ENCODE measurements at regions not wholly inside any gene's neighbourhood (a gene's known extent, or its start where the extent isn't known, plus 50 kb on each side); places are given as distances from the start of the nearest gene placed in this dataset.

DNA sequence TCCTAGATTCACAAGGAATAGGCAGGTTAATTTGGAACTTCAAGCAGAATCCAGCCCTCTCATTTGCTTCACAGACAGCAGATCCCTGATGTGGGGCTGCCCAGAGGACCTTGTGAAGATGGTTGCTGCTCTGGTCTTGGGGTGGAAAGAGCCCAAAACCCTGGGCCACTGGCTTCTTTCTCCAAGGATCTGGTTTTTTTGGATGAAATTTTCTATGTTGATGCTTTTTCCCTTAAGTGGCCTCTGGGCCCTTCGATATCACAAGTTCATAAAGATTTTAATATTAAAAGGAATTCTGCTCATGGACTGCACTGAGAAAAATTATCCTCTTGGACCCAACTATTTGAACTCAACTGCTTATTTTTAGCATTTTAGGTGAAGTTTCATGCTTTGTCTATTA lies 421.1 kb downstream of the KLF5 start:
- TF ChIP-seq, protein P1, sequence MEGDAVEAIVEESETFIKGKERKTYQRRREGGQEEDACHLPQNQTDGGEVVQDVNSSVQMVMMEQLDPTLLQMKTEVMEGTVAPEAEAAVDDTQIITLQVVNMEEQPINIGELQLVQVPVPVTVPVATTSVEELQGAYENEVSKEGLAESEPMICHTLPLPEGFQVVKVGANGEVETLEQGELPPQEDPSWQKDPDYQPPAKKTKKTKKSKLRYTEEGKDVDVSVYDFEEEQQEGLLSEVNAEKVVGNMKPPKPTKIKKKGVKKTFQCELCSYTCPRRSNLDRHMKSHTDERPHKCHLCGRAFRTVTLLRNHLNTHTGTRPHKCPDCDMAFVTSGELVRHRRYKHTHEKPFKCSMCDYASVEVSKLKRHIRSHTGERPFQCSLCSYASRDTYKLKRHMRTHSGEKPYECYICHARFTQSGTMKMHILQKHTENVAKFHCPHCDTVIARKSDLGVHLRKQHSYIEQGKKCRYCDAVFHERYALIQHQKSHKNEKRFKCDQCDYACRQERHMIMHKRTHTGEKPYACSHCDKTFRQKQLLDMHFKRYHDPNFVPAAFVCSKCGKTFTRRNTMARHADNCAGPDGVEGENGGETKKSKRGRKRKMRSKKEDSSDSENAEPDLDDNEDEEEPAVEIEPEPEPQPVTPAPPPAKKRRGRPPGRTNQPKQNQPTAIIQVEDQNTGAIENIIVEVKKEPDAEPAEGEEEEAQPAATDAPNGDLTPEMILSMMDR (IDR thresholded peaks at IDR 0.05; ENCODE audit: insufficient read depth, low read depth, low read length) = no peak
- no peak for TF ChIP-seq EZH2 (IDR thresholded peaks at IDR 0.05; ENCODE audit: insufficient read depth, low read length)
